Activated effector memory CD4-positive, alpha-beta T cell treated with anti-CD3 and anti-CD28 coated beads, Interleukin-2, amount 50 U/mL, for 16 hours (primary cell): ENCODE measurements at regions not wholly inside any gene's neighbourhood (a gene's known extent, or its start where the extent isn't known, plus 50 kb on each side); places are given as distances from the start of the nearest gene placed in this dataset.

Experiments
- DNase-seq: peaks from one replicate; pipeline ENCODE4 v3.0.0-alpha.2; 2020

DNA sequence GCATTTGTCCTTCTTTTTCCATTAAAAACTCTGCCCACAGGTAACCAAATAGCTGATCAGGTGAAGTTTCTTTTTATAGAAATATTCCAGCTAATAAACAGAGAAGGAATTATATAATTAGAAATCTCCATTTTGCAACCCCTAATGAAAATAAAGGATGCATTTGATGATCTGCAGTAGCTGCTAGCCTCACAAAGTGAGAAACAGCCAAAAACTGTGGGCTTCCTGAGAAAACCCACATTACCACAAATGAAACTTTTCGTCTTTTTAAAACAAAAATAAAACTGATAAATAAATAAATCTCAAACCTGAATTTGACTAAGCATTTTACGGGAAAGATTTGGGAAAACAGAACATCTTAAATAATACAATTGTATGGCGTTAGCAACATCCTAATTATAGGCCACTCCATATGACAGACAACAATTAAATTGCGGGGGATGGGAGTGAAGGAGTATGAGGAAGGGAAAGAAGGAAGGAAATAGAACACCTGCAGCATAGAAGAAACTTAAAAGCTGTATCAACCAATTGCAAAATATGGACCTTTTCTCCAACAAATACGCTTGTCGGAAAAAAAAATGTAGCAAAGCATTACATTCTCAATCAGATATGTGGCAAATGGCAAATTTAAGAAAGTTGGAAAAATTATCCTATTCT lies 283.0 kb upstream of the ITGA1 start:
- DNase-seq, result no peak

DNA sequence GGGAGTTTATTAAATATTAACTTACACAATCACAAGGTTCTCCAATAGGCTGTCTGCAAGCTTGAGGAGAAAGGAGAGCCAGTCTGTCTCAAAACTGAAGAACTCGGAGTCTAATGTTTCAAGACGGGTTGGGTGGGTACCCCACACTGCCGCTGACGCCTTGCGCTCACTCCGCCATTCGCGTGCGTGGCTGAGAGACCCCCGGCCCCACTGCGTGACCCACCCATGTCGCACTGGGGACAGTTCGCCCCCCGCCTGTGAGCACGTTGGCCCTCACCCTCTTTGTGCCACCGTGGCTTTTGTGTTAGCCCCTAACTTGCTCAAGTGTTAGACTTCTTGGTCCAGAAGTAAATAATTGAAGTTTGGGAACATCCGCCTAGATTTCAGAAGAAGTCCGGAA lies 270.0 kb upstream of the ITGA1 start:
- DNase-seq, result no peak

DNA sequence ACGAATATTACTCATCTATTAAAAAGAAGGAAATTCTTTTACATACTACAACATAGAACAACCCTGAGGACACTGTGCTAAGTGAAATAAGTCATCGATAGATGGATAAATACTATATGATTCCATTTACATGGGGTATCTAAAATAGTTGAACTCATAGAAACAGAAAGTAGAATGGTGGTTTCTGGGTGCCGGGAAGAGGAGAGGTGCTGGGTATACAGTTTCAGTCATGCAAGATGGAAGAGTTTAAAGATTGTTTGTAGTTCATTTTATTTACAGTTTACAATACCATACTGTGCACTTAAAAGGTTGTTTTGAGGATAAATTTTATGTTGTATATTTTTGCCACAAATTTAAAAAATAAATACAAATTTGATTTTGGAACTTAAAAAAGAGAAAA lies 267.5 kb upstream of the ITGA1 start:
- DNase-seq, result no peak

DNA sequence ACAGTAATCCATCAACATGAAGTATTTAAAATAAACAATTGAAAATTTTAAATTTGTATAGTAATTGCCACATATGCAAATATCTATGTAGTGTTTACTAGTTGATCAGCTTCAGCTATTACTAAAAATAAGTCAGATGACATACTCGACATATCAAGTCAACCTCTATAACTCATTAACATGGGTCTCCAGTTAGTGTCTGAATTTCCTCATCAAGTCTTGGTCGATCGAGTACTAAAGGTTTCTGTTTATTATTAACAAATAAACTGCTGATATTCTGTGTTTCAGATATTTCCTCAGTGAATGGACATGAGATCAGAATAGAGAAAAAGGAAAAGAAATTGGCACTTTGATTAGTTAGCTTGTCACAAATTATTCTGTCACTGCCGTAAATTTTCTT lies 266.5 kb upstream of the ITGA1 start:
- no peak for DNase-seq

DNA sequence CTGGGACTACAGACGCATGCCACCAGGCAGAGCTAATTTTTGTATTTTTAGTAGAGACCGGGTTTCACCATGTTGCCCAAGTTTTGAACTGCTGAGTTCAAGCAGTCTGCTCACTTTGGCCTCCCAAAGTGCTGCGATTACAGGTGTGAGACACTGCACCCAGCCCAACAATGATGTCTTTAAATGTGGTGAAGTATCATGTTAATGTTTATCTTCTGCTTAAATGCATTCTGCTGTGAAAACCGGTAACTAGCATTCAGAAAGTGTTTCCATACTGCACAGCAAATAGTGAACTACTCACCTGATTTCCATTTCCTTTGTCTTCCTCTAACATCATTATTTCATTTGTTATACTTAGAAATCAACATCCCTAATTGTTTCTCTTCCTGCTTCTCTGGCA lies 264.0 kb upstream of the ITGA1 start:
- DNase-seq, result no peak

DNA sequence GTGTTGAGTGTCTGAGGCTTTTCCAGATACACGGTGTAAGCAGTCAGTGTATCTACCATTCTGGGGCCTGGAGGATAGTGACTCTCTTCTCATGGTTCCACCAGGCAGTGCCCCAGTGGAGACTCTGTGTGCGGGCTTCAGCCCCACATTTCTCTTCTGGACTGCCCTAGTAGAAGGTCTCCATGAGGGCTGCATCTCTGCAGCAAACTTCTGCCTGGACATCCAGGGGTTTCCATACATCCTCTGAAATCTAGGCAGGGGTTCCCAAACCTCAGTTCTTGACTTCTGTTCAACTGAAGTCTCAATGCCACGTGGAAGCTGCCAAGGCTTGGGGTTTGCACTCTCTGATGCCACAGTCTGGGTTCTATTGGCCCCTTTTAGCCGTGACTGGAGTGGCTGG lies 256.6 kb upstream of the ITGA1 start:
- no peak for DNase-seq

DNA sequence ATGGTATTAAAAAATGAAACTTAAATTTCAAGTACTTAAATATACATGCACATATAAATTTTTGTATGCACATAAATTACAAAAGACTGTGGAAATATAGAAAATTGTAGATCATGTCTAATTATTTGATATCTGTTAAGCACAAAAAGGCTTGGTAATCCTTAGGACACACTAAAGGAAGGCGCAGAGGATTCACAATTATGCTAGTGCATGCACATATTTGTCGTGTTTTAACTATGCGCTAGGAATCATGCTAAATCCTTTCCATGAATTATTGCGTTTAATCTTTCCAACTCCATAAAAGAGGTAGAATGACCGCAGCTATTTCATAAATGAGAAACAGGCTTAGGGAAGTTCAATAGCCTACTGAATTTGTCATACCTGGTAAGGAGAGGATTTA lies 244.1 kb upstream of the ITGA1 start:
- no peak for DNase-seq

DNA sequence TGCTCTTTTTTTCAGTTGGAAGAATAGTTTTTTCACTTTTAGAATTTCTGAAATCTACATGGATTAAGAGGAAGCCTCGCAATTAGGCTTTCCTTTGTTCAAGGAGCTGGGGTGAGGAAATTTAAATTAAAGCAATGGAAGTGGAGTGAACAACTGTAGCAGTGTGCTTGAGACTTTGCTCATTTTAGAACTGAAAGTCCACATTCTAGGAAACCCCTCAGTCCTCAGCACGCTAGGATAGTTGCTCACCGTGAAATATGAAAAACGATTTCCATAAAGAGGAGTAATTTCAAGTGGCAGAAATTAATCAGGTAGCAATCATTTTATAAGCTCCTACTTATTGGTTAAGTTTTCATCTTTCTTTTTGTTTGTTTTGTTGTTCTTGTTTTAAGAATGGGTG lies 243.0 kb upstream of the ITGA1 start:
- no peak for DNase-seq

DNA sequence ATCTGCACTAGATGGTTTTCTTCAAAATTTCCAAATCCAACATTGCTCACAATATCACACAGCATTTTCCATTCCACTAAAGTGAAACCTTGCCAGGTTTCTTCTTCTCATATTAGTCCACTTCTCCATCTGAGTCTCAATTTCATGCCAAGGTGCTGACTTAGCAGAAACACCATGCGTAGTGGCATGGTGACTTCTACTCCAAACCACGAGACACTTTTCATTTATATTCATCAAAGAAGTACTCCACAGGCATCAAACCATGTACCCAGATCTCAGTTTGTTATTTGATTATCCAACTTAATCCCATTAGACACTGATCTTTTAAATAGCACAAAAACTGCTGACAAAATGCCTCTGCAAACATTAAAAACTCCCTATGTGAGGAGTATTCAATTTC lies 233.4 kb upstream of the ITGA1 start:
- DNase-seq, result no peak

DNA sequence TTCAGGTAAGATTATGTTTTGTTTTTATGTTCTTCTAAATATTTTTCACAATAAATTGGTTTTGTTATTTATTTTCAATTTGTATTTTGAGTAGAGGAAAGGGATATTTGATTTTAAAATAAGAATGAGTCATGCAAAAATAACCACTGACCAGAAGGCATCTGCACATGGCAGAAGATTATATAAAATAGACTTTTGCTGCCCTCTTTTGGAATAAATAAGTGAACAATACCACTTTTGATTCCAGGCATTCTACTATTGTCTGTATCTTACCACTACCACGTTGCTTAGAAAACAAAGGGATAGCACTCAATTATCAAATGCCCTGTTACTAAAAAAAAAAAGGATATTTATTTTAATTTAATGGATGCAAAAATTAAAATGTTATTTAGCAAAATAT lies 227.3 kb upstream of the ITGA1 start:
- no peak for DNase-seq

DNA sequence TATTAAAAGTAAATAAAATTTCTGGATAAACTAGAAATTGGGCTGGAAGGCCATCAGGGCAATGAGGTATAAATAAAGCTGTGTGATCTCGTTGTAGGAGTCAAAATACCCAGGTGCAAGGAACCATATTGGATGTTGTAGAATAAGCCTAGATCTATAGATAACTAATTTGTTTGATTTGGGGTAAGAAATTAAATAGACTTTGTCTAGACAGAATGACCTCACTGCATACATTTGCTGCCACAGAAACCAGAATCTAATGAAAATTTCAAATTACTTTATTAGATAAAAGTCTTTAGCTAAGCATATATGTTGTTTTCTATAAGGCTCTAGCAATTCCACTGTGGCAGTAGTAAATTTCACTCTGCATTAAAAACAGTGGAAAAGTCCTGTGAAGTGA lies 225.2 kb upstream of the ITGA1 start:
- no peak for DNase-seq

DNA sequence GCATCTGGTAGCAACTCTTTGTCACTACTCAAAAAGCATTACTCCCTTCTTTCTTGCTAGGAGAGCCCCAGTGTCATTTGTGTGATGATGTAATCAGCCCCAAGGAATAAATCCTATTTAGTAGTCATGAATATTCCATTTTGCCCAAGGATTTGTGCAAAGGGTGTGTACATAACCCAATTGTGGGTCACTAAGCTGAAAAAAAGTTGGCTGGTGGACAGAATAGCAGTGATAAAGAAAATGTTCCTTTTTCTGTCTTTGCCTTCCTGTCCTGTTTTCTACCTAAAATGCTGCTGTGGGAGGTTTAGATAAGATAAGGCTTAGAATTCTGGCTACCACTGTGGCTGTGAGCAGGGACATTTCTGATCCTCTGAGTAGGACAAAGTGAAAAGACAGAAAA lies 223.1 kb upstream of the ITGA1 start:
- DNase-seq, result no peak

DNA sequence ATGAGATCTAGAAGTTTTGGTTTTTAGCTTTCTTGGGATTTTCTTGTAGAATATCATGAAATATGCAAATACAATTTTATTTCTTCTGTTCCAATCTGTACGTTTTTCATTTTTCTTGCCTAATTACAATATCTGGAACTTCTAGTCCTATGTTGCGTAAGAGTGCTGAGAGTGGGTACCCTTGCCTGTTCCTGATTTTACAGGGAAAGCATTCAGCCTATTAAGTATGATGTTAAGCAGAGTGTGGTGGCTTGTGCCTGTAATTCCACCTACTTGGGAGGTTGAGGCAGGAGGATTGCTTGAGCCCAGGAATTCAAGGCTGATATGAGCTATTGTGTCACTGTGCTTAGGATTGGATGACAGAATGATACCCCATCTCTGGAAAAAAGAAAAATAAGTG lies 210.2 kb upstream of the ITGA1 start:
- DNase-seq, result no peak

DNA sequence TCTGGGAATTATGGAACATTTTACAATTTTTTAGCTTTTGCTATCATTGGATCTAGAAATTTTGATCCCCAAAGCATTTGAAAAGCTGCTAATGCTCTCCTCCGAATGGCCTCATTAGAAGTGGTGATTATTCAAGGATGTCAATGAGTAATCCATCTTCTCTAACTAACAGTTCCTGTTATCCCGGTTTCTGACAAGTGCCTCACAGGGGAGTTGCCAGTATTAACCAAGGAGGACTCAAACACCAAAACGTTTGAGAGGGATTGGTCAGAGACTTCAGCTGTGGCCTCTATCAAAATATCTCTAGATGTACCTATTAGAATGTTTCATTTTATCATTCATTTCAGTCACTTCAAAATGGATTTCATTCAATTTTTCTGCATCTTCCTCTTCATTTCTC lies 208.3 kb upstream of the ITGA1 start:
- no peak for DNase-seq

DNA sequence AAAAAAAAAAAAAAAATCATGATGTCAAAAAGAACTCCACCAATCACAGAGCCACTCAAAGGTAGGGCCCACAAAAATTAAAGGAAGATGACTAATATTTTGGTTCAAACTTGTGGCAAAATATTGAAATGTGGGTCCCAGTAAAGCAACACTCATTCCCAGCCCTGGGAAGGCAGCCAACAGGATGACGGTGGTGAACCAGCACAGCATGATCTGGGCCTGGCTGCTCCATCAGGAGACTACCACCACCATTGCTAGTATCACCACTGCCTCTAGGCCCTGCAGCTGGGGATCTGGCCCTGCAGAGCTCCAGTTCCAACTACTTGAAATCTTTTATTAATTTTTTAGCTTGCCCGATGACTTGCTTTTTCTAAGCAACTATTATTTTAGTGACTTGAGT lies 206.8 kb upstream of the ITGA1 start:
- no peak for DNase-seq

DNA sequence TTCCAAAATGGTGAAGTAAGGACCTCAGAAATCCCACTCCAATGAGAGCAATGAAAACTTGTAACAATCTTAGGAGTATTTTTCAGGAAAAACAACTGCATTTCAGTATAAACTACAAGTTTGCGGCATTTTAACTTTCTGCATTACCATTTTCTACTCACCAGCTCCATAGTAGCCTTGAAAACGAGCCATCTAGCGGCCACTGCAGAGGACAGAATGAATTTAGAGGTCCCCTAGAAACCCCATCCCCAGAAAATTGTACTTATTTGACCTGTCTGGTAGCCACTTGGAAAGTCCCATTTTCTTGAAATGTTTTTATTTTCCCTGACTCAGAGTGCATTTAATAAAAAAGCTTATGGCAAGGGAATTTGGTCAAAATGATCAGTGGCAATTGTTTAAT lies 205.4 kb upstream of the ITGA1 start:
- no peak for DNase-seq

DNA sequence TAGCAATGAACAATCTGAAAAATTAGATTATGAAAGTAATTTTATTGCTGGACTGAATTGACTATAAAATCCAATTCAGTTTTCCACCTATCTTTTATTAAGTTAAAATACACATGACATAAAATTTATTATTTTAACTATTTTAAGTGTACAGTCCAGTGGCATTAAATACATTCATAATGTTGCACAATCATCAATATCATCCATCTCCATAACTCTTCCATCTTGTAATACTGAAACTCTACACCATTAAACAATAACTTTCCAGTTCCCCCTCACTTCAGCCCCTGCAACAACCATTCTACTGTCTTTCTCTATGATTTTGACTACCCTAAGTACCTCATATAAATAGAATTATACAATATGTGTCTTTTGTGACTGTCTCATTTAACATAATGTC lies 200.6 kb upstream of the ITGA1 start:
- no peak for DNase-seq

DNA sequence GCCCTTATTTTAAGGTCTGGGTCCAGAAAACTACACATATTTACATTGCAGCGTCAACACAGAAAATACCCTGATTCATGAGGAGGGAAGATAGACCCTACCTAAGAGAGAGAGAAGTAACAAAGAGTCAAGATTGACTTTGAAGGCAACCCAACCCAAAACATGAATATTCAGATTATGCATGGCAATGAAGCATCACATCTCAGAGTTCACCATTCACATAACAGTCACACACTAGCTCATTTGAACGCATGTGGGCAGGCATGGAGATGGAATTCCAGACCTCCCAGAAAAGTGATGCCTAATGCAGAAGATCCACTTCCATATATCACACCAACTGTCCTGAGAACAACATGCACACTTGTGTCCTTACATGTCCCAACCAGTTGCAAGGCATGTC lies 190.1 kb upstream of the ITGA1 start:
- DNase-seq, result no peak

DNA sequence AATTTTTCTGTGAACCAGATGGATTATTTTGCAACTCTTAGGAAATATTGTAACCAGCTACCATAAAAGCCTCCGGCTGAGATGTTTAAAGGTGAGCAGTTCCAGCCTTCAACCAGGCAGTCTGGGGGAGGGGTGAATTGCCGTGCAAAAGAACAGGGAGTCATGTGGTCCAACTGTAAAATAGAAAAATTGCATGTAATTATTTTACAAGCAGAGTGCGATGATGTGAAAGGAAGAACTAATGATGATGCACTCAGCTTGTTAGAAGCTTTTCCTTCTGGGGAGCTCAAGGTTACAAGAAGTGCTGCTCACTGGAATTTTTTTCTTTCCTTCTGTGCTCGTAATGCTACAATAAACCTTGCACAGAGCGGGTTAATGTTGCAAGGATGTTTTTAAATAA lies 188.7 kb upstream of the ITGA1 start:
- DNase-seq, result no peak

DNA sequence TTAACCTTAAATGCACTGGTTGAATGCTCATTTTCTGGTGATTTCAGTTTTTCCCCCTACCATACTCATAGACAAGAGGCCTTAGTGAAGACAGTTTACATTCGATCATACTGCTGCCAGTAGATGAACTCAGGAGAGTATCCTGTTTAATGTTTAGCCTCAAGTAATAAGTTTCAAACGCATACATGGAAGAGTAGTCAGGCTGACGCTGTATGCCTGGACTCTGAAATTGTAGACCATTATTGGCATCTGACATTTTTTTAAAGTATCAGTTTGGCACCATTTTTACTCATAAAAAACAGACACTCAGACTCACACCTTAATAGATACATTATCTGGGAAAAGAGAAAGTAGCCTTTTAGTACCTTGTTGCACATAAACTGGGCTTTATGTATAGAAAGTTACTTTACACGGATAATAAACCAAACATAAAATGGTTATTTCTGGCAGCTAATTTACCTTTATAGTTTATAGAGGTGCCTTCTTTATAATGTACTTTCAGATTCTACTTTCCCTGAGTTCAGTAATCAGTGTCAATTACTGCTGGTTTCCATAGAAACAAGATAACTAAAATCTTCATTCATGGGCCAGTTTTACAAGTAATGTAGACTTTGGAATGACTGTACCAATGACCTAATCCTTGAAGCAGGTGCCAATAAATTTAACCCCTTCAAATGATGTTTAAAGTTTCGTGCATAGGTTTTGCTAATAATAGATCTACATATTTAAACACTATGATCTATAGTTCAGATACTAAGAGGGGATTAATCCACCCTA lies 183.8 kb upstream of the ITGA1 start:
- no peak for DNase-seq

DNA sequence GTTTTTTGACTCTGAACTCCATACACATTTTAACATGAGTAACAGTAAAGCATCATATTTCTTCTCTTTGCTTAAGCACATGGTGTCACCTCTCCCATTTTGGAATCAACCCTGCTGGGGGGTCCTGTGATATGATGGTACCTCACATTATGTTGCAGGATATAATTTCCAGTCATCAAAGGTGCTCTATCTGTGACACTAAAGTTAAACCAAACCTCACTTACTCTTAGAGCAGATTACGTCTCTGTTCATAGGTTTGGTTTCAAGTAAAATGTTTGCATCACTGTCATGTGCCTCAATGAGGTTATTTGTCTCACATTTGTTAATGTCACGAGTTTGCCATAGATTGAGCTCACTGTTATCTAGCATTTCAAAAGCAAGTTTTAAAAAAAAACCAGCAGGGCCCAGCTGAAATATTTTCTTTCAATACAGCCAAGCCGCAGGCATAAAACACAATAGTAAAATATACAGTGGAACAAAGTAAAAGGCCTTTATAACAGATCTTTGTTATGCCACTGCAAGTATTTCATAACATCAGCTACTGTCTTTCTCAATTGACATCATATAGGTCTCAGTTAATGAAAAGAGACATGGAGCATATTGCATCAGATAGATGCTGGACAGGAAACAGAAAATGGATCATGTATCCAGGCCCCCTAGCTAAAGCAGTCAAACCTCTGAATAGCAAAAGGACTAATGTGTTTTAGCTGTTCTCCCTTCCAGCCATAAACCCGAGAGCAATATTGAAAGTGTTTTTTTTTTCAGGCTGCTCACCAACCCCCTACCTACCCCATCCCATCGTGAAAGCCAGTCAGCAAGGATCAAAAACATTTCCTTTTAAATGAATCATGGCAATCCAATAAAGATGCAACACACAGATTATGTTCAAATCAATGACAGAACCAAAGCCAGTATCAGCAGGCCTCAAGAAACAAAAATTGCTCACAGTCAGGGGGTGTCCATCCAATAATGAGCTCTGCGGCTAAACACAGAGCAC lies 182.1 kb upstream of the ITGA1 start:
- DNase-seq, result no peak

DNA sequence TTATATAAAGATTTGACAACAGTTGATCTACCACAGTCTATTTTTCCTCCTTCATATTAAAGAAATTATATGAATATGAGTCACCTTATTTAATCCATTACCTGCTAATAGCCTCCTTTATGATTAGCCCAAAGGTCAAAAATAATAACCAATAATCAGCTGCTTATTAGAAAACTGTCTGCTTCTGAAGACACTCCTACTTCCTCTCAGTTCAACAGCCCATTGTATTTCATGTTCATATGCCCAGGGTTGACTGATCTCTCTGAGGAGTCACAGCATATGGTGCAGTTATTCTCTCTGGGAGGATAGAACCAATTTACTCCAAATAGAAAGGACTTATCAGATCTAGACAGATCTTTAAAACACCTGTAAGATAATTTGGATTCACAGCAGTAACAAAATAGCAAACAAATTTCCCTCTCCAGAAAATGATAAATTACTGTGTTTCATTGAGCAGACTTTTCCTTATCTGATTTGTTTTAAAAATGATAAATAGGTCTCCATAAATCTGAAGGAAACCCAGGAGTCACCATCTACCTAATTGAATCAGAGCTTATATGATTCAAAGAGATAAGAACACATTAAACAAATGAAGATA lies 180.4 kb upstream of the ITGA1 start:
- no peak for DNase-seq

DNA sequence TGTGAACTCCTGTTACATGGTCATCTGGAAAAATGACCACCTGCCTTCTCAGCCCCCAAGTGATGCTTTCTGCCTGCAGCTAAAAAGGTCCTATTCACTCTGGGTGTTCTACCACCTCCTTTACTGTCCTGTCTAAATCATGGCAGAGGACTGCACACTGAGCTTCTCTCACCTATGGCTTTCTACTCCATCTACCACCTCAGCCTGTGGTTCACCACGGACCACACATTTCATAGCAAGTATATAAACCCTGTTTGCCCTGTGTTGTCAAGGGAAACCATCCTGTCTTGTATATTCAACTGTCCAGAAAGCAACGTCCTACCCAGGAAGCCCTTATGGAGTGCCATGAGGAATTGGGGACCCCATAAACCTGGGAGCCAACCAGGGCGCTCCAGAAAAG lies 167.4 kb upstream of the ITGA1 start:
- DNase-seq, result no peak
